Panc1 (cell line): ENCODE measurements at regions not wholly inside any gene's neighbourhood (a gene's known extent, or its start where the extent isn't known, plus 50 kb on each side); places are given as distances from the start of the nearest gene placed in this dataset.

Experiments used
- CTCF ChIP-seq: fragments of 450-650 bp; IDR thresholded peaks from 2 replicates; pipeline ENCODE4 v1.5.1; 2017; ENCODE audit warnings: mild to moderate bottlenecking
- POLR2AphosphoS5 ChIP-seq: IDR thresholded peaks from 2 replicates; pipeline ENCODE4 v1.6.1; 2012; ENCODE audit warnings: mild to moderate bottlenecking, low read depth, low read length, moderate library complexity
- REST ChIP-seq, 2 experiments: IDR thresholded peaks; 2 replicates each; pipeline ENCODE4 v1.6.1; 2011 to 2012; ENCODE audit warnings: low read depth in 2 of 2, control low read depth in 1 of 2, low read length in 1 of 2, mild to moderate bottlenecking in 1 of 2, moderate library complexity in 1 of 2; ENCODE audit not compliant: insufficient read depth in 1 of 2
- SIN3A ChIP-seq: IDR thresholded peaks from 2 replicates; pipeline ENCODE4 v1.6.1; 2012; ENCODE audit warnings: low read depth, mild to moderate bottlenecking, low read length, moderate library complexity, borderline replicate concordance; ENCODE audit not compliant: insufficient read depth

GRCh38 chr3:177773717-177774116 lies 576.4 kb upstream of the TBL1XR1 start:
- TF ChIP-seq CTCF (no peak), REST (IDR thresholded peaks at IDR 0.05; ENCODE audit: insufficient read depth in 1 of 2, low read depth in 2 of 2, low read length in 1 of 2) (no peak), POLR2AphosphoS5 (no peak), SIN3A (no peak)
